PC-9 (cell line): ENCODE measurements at regions not wholly inside any gene's neighbourhood (a gene's known extent, or its start where the extent isn't known, plus 50 kb on each side); places are given as distances from the start of the nearest gene placed in this dataset.

ENCODE experiments used
- CTCF ChIP-seq: fragments of 200-600 bp; sonication (generic); conservative IDR thresholded peaks from 2 replicates; pipeline ENCODE4 v1.6.1; 2017; ENCODE audit warnings: mixed run types, antibody characterized with exemption, mild to moderate bottlenecking, moderate library complexity
- EZH2 ChIP-seq: fragments of 200-600 bp; sonication (generic); IDR thresholded peaks from 2 replicates; pipeline ENCODE4 v1.8.0; 2017; ENCODE audit warnings: antibody characterized with exemption, low read depth

GRCh38 chr2:75915851-75916634 lies 205.3 kb upstream of the GCFC2 start:
- TF ChIP-seq CTCF (no peak), EZH2 (no peak)
